HG02938 (cell line): ENCODE measurements at regions not wholly inside any gene's neighbourhood (a gene's known extent, or its start where the extent isn't known, plus 50 kb on each side); places are given as distances from the start of the nearest gene placed in this dataset.
"Not testable (repeated sequence)": the region's sequence is repeated elsewhere in the genome, so short reads cannot be mapped to it uniquely, and the experiment has no call there.

Experiments used
- ATAC-seq: cut with Tn5 transposase; IDR thresholded peaks from one replicate; pipeline ENCODE4 v1.9.1; 2021; ENCODE audit warnings: mild to moderate bottlenecking, moderate library complexity; ENCODE audit not compliant: unreplicated experiment

DNA sequence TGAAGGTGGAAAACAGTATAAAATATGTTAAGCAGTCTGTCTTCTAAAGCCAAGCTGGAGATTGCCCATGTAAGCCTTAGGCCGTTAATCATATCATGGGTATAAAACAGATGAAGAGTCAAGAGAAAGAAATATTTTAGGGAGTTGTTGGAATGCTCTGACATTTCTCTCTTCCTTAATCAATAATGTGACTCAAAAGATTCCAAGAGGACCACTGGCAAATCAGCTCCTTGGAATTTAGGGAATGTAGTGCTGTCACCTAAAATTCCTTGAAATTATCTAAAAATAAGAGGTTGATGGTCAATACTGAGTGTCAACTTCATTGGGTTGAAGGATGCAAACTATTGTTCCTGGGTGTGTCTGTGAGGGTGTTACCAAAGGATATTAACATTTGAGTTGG is 525.9 kb downstream of the KCNA4 start:
- no peak for ATAC-seq

DNA sequence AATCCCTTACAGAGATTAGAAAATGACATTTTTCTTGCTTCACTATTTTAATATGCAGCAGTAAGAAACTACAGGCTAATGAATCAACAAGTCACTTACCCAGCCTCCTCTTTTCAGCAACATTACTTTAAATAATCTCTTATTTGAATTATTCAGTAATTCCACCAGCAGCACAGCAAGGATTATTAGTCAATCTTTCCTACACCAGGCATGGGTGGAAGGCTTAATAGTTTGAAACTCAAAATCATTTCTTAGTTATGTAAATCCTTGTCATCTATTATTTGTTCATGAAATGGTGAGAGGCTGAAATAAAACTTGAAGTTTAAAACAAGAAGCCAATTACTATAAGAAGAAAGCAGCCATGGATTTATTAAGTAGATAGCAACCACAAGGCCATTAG is 530.5 kb downstream of the KCNA4 start:
- ATAC-seq, result no peak

DNA sequence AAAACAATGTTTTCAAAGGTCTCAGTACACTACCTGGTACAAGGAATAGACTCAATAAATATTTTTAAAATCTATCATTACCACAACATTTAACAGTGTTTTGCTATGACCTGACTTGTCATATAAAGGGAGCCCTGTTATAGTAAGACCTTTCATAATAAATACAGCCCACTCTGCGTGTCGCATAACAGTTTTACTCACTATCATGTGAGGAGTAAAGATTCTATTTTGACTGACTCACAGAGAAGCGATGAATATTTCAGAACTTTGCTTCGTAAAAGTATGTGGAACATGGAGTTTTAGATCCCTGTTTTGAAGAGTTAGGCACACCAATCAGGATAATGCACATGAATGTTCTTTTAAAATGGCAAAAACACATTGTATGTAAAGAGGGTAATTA is 531.2 kb downstream of the KCNA4 start:
- no peak for ATAC-seq

DNA sequence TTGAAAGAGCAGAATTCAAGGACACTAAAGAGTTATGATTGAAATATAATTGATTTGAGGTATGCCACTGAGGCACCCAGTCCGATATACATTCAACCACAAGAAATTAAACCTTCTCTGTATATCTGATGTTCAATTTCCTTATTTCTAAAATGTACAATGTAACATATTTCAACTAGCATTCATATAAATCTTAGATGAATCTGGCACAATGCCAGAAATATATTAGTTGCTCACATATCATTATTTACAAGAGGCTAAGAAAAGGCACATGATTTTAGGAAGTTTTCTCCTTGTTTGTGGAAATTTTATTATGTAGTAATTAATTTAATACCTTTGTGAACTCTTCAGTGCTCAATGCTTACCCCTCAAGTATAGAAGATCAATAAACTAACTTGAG is 532.3 kb downstream of the KCNA4 start:
- no peak for ATAC-seq

DNA sequence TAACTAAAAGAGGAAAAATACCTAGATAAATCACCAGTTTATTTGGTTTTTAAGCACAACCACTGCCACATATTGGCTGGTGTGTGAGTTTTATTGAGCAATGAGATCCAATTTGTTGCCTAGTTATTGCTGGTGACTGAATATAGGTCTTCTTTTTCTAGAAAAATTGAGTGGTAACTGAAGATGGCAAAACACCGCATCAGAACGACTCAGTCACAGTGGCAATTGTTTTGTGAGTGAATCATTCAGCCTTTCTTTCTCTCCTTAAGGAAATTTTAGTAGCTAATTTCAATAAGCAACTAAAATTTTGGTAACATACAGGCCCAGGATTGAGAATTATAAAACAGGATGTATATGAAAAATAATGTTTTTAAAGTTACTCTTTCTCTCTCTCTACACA is 533.0 kb downstream of the KCNA4 start:
- ATAC-seq, result no peak

DNA sequence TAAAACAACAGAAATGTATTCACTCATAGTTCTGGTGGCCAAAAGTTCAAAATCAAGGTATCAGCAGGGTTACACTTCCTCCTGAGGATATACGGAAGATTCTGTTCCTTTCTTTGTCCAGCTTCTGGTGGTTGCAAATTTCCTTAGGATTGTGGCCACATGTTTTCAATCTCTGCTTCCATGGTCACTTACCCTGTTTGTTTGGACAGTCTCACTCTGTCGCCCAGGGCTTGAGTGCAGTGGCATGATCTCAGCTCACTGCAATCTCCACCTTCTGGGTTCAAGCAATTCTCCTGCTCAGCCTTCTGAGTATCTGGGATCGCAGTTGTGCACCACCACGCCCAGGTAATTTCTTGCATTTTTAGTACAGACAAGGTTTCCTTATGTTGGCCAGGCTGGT is 534.3 kb downstream of the KCNA4 start:
- ATAC-seq, result no peak

DNA sequence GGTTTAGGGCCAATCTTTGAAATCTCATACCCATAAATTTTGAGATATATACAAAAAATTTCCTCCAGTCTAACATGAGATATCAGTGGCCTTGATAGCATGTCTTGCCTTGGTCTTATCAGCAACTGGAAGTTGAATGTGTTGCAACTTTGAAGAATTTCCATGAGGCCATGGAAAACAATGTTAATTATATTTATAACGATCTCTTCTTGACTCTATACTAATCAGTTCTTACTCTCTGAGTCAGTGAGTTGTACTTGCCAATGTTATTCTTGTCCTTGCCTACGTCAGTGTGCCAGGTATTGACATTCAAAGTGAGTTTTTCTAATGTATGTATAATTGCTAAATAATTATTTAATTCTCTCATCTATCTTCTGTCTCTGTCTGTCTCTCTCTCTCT is 535.1 kb downstream of the KCNA4 start:
- no peak for ATAC-seq

DNA sequence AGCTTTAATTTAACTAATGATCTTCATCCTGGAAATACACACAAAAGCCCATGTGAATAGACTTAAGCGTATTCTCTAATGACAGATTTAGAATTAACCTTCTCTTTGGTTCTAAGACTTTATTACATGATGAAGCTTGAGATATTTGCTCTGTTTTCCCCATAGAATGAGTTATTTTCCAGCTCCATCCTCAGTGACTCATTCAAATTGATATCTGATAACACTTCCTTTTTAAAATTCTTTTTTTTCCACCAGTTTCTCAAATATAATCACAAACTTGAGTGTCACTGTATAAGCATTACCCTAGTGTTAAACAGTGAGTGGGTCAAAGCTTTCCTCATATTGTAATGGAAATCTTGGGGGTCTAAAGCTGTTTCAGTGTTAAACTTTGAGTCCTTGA is 535.8 kb downstream of the KCNA4 start:
- no peak for ATAC-seq

DNA sequence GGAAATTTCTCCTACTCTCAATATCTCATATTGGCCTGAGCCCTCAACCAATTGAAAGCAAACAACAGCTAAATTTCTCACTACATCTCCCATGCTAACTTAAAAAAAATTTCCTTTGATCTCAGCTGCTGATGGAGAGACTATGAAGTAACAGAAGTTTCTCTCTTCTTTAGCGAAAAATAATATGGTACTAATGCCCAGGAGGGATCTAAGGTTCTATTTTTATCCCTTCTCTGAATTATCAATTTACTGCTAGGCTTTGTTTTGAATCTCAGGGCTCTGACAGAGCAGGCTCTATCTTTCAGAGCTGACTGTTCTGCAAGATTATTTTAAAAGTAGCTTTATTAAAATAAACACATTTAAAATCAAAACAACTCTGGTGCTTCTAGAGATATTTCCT is 558.6 kb downstream of the KCNA4 start:
- no peak for ATAC-seq

DNA sequence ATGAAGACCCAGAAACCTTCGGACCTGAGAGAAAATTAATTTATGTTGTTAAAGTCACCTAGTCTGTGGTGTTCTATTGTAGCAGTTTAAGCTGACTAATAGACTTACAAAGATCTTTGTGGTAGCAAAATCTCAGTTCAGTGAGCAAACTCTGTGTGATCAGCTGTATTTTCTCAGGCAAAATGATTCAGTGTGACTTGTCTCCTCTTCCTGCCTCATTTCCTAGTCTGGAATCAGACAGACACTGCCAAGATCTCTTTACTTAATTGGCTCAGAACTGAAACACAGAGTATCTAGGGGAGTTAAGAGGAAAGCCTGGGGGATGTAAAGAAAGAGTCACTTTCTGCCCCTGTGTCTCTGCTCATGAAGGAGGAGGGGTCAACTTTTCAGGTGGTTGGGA is 564.7 kb downstream of the KCNA4 start:
- ATAC-seq, result no peak

DNA sequence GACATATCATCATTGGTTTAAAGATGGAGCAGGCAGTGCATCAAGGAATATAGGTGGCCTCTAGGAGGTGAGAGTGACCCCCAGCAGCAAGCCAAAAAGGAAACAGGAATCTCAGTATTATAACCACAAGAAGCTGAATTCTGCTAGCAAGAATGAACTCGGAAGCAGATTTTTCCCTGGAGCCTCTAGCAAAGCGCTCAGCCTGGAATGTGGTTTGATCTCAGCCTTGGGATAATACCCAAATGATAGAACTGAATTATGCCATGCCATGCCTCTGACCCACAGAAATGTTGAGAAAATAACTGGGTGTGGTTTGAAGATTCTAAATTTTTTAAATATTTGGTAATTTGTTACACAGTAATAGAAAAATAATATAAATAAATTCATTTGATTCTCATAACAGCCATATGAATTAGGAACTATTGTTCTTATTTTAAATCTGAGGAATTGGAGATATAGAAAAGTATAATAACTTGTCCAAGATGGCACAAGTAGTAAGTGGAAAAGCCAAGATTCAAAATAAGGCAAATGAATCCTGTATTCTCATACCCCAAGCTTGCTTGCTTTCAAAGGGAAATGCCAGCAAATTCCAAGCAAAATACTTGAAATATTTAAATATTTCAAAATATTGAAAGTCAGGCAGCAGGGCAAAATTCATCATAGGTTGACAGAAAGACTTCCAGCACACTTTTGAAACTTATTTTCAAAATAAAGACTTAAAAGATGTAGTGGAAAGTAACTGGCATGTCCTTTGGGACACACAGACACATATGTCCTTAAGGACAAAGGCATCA is 567.4 kb downstream of the KCNA4 start:
- ATAC-seq, result no peak

DNA sequence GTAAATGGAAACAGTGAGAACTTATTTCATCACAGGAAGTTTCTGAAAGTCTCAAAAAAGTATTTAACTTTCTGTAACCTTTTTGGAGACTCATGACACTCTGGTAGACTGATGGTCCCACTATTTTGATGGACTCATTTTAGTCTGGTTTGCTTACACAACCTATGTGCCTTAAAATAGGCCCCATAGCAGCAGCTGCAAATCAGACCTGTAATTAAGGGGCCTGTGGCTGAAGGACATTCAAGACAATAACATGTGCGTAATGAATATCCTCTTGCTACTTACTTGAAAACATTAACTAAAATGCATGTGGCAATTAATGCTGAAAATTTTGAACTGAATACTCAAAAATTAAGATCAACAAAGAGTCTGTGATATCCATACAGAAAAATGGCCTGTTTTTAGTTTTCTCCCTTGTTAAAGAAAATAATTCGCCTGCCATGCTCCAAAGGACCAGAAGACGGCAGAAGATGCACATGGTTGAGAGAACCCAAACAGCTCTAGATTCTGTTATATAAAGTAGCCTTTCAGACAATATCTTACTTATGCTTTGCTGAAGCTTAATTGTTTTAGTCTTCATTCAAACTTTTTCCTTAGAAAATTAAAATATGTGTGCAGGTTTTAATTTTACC is 568.5 kb downstream of the KCNA4 start:
- no peak for ATAC-seq

DNA sequence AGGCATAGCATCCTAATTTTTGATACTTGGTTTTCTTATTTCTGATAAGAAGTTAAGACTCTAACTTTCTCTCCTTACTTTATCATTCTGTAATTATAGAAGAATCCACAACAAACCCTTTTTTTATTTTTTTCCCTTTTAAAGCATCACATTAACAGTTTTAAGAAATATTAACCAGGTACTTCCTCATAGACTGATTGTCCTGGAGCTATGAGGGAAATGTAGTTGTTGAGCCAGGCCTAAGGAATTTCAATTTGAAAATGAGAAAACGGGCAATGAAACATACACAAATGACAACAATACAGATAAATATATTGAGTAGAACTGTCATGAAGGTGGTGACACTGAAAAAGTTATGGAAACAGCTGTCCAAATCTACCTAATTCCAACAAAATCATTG is 569.0 kb downstream of the KCNA4 start:
- ATAC-seq, result no peak

DNA sequence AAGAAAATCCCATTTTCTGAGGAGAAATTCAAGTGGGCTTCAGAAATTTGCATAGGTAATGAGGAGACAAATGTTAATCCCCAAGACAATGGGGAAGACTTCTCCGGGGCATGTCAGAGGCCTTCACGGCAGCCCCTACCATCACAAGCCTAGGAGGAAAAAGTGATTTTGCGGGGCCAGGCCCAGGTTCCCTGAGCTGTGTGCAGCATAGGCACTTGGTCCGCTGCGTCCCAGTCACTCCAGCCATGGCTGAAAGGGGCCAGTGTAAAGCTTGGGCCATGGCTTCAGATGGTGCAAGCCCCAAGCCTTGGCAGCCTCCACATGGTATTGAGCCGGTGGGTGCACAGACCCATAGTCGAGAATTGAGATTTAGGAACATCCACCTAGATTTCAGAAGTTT is 570.7 kb downstream of the KCNA4 start:
- no peak for ATAC-seq

DNA sequence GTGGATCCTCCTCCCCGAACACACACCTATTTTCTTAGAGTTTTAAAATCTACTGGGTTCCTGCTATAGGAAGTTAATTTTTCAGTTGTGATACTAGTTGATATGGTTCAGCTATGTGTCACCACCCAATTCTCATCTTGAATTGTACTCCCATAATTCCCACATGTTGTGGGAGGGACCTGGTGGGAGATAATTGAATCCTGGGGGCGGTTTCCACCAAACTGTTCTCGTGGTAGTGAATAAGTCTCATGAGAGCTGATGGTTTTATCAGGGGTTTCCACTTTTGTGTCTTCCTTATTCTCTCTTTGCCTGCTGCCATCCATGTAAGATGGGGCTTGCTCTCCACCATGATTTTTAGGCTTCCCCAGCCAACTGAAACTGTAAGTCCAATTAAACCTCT is 571.6 kb downstream of the KCNA4 start:
- not testable (repeated sequence) for ATAC-seq

DNA sequence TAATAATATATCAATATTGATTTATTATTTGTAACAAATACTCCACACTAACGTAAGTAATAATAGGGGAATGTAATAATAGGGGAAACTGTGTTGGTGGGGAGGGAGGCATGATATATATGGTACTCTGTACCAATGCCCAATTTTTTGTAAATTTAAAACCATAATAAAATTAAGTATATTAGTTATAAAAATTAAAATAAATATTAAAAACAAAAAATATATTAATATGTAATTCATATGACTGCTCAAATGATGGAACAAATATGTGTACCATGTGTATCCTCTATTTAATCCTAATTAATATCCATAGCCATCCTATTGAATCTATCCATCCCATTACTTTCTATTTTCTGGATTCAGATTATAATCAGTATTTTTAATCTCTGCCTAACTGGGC is 578.0 kb downstream of the KCNA4 start:
- no peak for ATAC-seq

DNA sequence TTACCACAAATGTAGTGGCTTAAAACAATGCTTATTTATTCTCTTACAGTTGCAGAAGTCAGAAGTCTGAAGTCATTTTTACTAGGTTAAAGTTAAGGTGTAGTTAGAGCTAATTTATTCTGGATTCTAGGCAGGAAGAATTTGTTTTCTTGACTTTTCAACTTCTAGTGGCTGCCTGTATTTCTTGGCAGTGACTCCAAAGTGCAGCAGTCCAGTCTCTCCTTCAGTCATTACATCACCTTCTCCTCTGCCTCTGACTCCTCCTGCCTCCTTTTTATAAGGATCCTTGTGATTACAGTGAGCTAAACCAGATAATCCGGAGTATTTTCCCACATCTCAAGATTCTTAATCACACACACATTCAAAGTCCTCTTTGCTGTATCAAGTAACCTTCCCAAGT is 581.4 kb downstream of the KCNA4 start:
- no peak for ATAC-seq

DNA sequence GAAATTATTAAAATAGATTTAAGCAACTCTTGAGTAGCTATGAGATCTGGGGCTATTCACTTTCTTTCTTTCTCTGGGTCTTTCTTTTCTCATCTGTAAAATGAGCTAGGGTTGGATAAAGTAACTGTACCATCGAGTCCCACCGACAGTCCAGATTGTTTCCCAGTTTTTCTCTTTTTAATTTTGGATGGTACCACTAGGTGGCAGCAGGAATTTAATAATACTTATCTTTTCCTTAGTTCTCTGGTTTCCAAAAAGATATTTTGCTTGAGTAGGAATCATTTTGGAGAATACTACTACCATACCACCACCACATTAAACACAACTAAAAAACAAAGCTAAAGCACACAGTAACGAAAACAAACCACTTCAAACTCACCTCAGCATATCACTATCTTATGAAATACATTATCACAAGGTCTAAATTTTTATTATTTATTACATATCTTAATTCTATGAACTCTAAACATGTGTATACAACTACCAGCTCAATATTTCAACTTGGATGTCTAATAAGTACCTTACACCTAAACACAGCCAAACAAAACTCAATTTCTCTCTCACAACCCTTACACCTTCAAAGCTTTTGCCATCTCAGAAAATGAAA is 584.0 kb downstream of the KCNA4 start:
- no peak for ATAC-seq

DNA sequence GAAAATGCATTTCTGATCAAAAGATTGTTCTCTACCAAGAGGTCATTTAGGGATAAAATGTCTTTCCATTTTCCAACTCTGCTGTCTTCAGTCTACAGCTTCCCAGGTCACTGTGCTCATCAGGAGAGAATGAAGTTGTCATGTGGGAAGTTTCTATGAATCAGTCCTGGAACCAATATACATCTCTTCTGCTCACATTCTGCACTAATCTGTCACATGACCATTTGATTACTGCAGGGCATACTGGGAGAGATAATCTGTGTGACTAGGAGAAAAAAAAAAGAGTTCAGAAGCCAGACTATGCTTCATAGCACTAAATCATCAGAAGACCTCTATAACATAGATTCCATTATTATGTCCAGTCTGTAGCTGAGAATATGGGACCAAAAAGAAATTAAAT is 611.5 kb downstream of the KCNA4 start:
- no peak for ATAC-seq

DNA sequence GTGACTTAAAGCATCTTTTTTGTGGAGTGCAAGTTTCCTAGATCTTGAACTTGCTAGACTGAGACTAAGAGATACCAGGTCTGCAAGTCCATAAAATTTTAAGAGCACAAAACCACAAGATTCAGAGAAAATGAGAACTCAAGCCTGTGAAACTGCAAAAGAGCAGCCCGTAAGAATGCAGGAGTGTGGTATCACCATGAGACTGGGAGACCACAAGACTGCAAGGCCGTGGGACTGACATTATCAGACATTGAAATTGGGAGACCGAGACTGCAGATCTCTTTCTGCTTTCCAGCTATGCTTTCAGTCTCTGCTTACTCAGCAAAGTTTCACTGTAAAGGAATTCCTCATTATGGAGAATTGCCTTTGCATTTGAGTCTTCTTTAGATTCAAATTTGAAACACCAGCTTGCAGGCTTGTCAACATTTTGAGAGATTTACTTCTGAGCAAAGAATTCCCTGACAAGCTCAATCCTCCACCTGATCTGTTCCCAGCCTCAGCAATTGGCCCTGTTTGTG is 621.2 kb downstream of the KCNA4 start:
- no peak for ATAC-seq

DNA sequence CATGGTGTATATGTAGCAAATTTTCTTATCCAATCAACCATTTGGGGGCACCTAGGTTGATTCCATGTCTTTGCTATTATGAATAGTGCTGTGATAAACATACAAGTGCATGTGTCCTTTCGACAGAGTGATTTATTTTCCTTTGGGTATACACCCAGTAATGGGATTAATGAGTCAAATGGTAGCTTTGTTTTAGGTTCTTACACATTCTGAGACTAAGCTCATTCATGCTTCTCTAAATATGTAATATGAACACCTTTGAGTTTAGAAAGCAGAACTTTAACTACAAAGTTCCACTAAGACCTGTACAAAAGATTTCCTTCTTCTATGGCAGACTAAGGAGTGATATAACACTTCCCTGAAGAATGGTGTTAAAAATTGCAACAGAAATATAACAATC is 627.0 kb downstream of the KCNA4 start:
- no peak for ATAC-seq

DNA sequence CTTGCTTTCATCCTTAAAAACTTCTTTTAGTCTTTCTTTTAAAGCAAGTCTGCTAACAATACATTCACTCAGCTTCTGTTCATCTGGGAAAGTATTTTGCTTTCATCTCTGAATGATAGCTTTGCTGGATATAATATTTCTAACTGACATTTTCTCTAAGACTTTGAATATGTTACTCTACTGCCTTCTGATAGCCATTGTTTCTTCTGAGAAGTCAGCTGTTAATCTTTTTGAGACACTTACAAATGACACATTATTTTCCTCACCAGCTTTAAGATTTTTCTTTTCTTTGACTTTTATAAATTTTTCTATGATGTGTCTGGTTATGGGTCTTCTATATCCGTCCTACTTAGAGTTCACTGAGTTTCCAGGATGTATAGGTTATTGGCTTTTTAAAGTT is 643.1 kb downstream of the KCNA4 start:
- no peak for ATAC-seq
